AG09309 (cell line): ENCODE measurements at regions not wholly inside any gene's neighbourhood (a gene's known extent, or its start where the extent isn't known, plus 50 kb on each side); places are given as distances from the start of the nearest gene placed in this dataset.
"Not testable (repeated sequence)": the region's sequence is repeated elsewhere in the genome, so short reads cannot be mapped to it uniquely, and the experiment has no call there.

Experiments
- DNase-seq: peaks from one replicate; pipeline ENCODE4 v3.0.0-alpha.2; 2010; ENCODE audit warnings: low read depth
- H3K4me3 ChIP-seq: 2 replicates; pipeline ENCODE4 v1.5.1; 2011; ENCODE audit warnings: mild to moderate bottlenecking, low read depth, low read length, moderate library complexity; ENCODE audit not compliant: control insufficient read depth
- TF ChIP-seq, protein P1 (sequence below): IDR thresholded peaks from 2 replicates; pipeline ENCODE4 v1.5.1; 2011; ENCODE audit warnings: mild to moderate bottlenecking, low read depth, low read length, inconsistent platforms; ENCODE audit not compliant: insufficient read depth, control insufficient read depth; ENCODE audit errors: missing control alignments

DNA sequence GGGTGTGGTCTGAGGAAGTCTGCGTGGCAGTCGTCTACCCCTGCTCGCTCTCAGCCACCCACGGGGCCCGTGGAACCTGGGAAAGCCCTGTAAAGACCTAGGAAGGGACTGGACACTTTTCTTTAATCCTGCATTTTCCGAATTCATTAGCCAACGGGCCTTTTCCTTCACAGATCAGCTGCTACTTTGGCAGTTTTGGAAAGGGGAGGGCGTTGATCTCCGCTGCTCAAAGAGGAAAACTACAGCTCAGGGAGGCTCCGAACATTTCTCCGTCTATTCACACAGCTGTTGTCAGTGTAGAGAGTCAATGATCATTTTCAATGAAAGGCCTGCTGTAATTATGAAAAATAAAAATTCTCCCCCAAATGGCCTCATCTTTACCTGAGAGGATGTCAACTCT is 450.1 kb upstream of the MKI67 start:
- no peak overlapping the region for H3K4me3 ChIP-seq
- DNase-seq, result no peak
- TF ChIP-seq, protein P1, sequence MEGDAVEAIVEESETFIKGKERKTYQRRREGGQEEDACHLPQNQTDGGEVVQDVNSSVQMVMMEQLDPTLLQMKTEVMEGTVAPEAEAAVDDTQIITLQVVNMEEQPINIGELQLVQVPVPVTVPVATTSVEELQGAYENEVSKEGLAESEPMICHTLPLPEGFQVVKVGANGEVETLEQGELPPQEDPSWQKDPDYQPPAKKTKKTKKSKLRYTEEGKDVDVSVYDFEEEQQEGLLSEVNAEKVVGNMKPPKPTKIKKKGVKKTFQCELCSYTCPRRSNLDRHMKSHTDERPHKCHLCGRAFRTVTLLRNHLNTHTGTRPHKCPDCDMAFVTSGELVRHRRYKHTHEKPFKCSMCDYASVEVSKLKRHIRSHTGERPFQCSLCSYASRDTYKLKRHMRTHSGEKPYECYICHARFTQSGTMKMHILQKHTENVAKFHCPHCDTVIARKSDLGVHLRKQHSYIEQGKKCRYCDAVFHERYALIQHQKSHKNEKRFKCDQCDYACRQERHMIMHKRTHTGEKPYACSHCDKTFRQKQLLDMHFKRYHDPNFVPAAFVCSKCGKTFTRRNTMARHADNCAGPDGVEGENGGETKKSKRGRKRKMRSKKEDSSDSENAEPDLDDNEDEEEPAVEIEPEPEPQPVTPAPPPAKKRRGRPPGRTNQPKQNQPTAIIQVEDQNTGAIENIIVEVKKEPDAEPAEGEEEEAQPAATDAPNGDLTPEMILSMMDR, result no peak

DNA sequence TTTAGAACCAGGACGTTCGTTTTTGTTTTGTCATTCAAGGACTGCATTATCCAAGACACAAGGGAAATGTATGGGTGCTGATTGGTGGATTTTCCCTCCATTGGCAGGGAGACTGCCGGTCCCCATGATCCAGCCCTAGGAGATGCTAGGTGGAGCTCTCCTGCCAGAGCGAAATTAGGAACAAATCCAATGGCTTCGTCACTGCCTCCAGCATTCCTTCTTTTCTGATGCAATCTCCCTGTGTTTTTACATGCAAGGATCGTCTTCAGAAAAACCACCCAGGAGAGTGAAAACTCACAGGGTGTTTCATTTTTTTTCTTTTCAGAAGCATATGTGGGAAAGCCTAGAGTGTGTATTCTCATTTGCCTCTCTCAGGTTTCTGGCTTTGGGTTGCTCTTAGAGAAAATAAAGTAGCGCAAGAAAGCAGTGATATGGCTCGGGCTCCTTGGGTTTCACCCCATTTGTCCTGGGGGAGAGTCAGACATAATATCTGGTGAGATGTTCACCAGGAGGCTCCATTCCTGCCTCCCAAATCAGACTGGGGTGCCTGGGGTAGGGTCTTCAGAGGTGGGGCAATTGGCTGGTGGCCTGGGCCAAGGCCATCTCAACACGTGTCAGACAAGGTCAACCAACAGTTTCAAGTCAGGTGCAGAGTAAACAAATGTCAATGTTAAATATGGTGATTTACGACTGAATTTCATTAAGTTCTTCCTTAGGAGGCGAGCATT is 450.9 kb upstream of the MKI67 start:
- no peak overlapping the region for H3K4me3 ChIP-seq
- TF ChIP-seq, protein P1, result no peak
- no peak for DNase-seq

DNA sequence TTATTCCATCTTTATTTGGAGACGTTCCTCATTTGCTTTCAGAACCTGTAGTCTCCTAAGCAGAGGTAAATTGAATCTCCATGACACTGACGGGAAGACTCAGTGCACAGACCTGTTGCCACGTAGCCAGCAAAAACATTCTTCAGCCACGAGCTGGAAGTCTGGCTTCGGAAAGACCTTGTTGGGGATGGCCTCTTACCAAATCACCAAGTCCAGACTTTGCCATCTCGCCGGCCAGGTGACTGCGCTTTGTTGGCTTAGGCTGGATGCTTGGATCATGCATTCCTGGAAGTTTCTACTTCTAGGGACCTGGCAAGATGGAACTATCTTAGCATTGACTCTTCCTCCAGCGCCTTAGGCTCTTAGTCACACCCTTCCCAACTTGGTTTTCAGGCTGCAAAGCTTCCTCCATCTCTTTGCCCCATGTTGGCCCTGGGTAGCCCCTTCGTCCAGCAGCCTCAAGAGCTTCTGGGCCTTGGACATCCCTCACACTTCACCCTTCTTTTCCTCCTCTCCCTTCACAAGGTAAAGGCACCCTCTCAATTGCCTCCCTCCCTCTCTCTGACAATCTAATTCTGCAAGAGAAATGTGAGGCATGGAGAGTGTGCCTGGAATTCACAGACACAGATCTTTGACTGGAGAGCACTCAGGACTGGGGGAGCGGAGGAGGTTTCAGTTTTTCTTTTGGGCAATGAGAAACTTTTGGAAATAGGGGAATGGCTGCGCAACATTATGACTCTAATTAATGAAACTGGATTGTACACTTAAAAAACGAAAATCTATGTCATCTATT is 451.9 kb upstream of the MKI67 start:
- no peak overlapping the region for H3K4me3 ChIP-seq
- TF ChIP-seq, protein P1, result no peak
- no peak for DNase-seq

DNA sequence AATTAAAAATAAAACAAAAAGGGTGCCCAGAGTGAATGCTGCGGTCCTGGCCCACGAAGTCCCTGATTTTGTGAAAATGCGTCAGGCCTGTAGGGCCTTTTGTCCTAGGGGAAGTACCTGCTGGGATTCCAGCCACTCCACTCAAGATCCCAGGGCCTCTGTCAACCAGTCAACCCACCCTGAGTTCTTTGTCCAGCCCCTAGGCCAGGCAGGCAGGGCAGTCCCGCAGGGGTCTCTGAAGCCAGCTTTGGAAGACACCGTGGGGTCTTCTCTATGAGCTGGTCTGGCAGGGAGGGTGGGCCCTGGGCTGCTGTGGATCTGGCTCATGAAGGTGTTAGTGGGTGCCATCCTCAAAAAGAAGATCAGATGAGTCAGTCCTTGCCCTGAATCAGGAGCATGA is 452.5 kb upstream of the MKI67 start:
- no peak overlapping the region for H3K4me3 ChIP-seq
- TF ChIP-seq, protein P1, result no peak
- DNase-seq, result no peak

DNA sequence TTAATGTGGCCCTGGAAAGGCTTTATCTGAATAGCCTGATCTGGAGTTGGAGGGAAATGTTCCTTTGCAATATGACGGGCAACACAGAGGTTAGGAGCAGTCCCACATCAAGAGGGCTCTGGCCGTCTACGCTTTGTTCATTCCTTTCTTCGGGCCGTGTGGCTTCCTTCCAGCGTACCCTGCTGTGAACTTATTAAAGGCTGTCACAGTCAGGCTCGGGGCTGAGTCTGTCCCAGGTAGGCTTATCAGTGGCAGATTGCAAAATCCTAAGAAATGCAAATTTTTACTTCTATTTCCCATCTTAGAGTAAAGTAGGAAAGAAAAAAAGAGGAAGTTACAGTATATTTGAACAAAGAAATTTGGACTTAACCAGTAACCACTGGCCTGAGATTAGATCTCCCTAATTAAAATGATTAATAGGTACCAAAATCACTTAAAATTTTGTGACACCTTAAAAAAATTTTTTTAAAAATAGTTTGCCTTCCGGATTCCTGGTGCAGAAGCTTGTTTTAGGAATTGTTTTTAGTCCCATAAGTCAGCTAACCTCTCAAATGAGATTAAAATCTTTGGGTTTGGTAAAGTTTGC is 453.1 kb upstream of the MKI67 start:
- TF ChIP-seq, protein P1, result no peak
- H3K4me3 ChIP-seq, result no peak overlapping the region
- no peak for DNase-seq

DNA sequence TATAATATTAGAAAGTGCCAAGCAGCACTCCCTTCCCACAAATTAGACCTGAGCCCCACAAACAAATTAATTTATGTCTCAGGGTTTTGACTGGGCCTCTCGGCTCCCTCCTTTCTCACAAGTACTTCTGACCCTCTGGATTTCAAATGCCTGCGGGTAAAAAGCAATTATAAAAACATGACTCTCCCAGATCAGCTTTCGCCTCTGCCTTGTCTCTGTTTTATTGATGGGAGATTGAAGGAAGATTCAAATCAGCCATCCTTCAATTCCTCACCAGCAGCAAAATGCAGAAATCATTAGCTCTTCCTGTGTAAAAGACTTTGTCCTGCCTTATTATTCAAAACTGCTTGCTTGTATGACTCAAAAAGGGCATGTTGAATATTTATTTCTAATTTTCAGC is 453.7 kb upstream of the MKI67 start:
- no peak for DNase-seq
- TF ChIP-seq, protein P1, result no peak
- H3K4me3 ChIP-seq, result no peak overlapping the region

DNA sequence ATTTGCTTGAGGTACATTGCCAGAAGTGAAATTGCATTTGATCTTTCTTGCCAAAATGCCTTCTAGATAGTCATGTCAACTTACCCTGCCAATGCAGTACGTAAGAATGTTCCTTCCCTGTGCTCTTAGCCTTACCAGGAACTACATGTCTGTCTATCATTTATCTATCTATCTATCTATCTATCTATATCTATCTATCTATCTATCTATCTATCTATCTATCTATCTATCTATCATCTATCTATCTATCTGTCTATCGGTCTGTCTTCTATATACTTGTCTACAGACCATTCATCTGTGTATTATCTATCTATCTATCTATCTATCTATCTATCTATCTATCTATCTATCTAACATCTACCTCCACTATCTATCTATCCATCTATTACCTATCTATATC is 456.9 kb upstream of the MKI67 start:
- DNase-seq, H3K4me3 ChIP-seq: not testable (repeated sequence)

DNA sequence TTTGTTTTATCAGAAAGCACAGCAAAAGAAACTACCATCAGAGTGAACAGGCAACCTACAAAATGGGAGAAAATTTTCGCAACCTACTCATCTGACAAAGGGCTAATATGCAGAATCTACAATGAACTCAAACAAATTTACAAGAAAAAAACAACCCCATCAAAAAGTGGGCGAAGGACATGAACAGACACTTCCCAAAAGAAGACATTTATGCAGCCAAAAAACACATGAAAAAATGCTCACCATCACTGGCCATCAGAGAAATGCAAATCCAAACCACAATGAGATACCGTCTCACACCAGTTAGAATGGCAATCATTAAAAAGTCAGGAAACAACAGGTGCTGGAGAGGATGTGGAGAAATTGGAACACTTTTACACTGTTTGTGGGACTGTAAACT is 460.4 kb upstream of the MKI67 start:
- not testable (repeated sequence) for DNase-seq

More for the DNA sequence above, 460.4 kb upstream of the MKI67 start:
- H3K4me3 ChIP-seq, result not testable (repeated sequence)
